KMS-11 (cell line): ENCODE measurements at regions not wholly inside any gene's neighbourhood (a gene's known extent, or its start where the extent isn't known, plus 50 kb on each side); places are given as distances from the start of the nearest gene placed in this dataset.

ENCODE experiments used
- H2AFZ ChIP-seq: fragments of 200-600 bp; sonication (generic); 2 replicates; pipeline ENCODE4 v1.6.1; 2016; ENCODE audit warnings: antibody characterized with exemption, mixed run types, low read depth
- H3K27ac ChIP-seq: fragments of 200-600 bp; sonication (generic); 2 replicates; pipeline ENCODE4 v1.6.1; 2016; ENCODE audit warnings: mild to moderate bottlenecking, mixed run types
- H3K27me3 ChIP-seq: fragments of 200-600 bp; sonication (generic); 2 replicates; pipeline ENCODE4 v1.6.1; 2017; ENCODE audit warnings: mild to moderate bottlenecking, low read depth, mixed run types, moderate library complexity; ENCODE audit not compliant: insufficient read depth
- H3K36me3 ChIP-seq: fragments of 200-600 bp; sonication (generic); 2 replicates; pipeline ENCODE4 v1.6.1; 2017; ENCODE audit warnings: mild to moderate bottlenecking, mixed run types; ENCODE audit not compliant: insufficient read depth
- H3K4me1 ChIP-seq: fragments of 200-600 bp; sonication (generic); 2 replicates; pipeline ENCODE4 v1.6.1; 2016; ENCODE audit warnings: mild to moderate bottlenecking, low read depth, mixed run types; ENCODE audit not compliant: poor library complexity, severe bottlenecking
- H3K4me2 ChIP-seq: fragments of 200-600 bp; sonication (generic); 2 replicates; pipeline ENCODE4 v1.7.0; 2016; ENCODE audit warnings: mild to moderate bottlenecking, mixed run types
- H3K4me3 ChIP-seq: fragments of 200-600 bp; sonication (generic); IDR thresholded peaks from 2 replicates; pipeline ENCODE4 v1.6.1; 2017; ENCODE audit warnings: low read depth, low read length, mixed read lengths; ENCODE audit not compliant: insufficient read depth
- H3K79me2 ChIP-seq: fragments of 200-600 bp; sonication (generic); 2 replicates; pipeline ENCODE4 v1.6.1; 2016; ENCODE audit warnings: low read depth, mixed run types; ENCODE audit not compliant: insufficient read depth
- H3K9ac ChIP-seq: fragments of 200-600 bp; sonication (generic); 2 replicates; pipeline ENCODE4 v1.6.1; 2016; ENCODE audit warnings: mild to moderate bottlenecking, mixed run types
- H4K20me1 ChIP-seq: fragments of 200-600 bp; sonication (generic); 2 replicates; pipeline ENCODE4 v1.6.1; 2016; ENCODE audit warnings: mild to moderate bottlenecking, mixed run types; ENCODE audit not compliant: insufficient read depth
- CTCF ChIP-seq: fragments of 200-600 bp; sonication (generic); conservative IDR thresholded peaks from 2 replicates; pipeline ENCODE4 v1.6.1; 2017; ENCODE audit warnings: low read depth, mild to moderate bottlenecking, antibody characterized with exemption, low read length, moderate library complexity, mixed read lengths

- Histone ChIP-seq H2AFZ (peak overlapping the region; percentile 83; the same call in 1 of the 2 replicates), H3K27ac (peak overlapping the region; percentile 22; the same call in 1 of the 2 replicates), H3K9ac (no peak overlapping the region), H3K4me2 (peak overlapping the region; percentile 60), H4K20me1 (no peaks in the 10 kb centered on the region), H3K79me2 (no peaks in the 10 kb centered on the region), H3K4me3 (no peak overlapping the region), H3K36me3 (no peaks in the 10 kb centered on the region), H3K4me1 (peaks cover 26% of the 10 kb centered on the region), H3K27me3 (no peaks in the 10 kb centered on the region)
- TF ChIP-seq CTCF: no peak
Measured at GRCh38 chr1:200301152-200301551, 108.7 kb downstream of the ZNF281 start.

DNA sequence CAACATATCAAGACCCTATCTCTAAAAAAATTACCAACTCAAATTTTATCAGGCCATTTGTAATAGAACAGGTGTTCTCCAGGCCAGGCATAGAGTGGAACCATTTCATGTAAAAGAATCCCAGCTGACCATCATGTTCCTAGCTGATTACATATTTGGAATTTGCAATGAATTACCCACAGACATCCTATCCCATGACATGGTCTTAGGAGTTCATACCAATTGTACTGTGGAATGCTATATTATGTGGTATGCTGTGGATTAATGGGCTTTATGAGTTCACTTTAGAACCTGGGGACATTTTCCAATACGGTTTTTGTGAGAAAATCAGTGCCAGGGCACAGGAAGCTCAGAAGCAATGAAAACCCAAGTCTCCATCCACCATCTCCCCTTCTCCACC, 110.3 kb downstream of the ZNF281 start:
- Histone ChIP-seq H3K36me3 (no peaks in the 10 kb centered on the region), H3K27ac (no peak overlapping the region), H3K4me3 (no peak overlapping the region), H3K4me1 (peaks cover 21% of the 10 kb centered on the region), H3K27me3 (no peaks in the 10 kb centered on the region), H4K20me1 (no peaks in the 10 kb centered on the region), H3K4me2 (no peak overlapping the region), H3K9ac (no peak overlapping the region), H2AFZ (no peak overlapping the region), H3K79me2 (no peaks in the 10 kb centered on the region)
- TF ChIP-seq CTCF: no peak

DNA sequence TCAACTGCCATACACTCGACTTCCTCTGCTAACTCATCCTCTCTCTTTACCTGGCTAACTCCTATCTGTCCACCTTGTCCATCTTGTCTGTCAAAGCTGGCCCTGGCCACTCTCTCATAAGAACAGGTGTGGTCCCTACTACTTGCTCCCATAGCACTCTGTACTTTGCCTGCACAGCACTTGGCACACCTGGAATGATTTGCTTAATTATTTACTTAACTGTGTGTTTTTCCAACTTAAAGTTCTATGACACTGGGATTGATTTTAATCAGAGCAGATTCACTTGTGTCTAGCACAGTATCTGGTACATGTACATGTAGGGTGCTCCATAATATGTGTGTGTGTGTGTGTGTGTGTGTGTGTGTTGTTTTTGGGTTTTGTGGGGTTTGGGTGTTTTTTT, 111.6 kb downstream of the ZNF281 start:
- no peak overlapping the region for H2AFZ ChIP-seq
- no peak overlapping the region for H3K27ac ChIP-seq
- no peak overlapping the region for H3K4me2 ChIP-seq
- H3K4me1 ChIP-seq: peaks cover 17% of the 10 kb centered on the region
- no peak for TF ChIP-seq CTCF
- H3K36me3 ChIP-seq: no peaks in the 10 kb centered on the region
- H3K27me3 ChIP-seq: no peaks in the 10 kb centered on the region
- H4K20me1 ChIP-seq: no peaks in the 10 kb centered on the region
- no peaks in the 10 kb centered on the region for H3K79me2 ChIP-seq
- H3K4me3 ChIP-seq: no peak overlapping the region
- no peak overlapping the region for H3K9ac ChIP-seq

- Histone ChIP-seq H3K9ac (no peak overlapping the region), H3K79me2 (no peaks in the 10 kb centered on the region), H3K27ac (no peak overlapping the region), H3K4me3 (no peak overlapping the region), H2AFZ (no peak overlapping the region), H3K4me2 (no peak overlapping the region), H3K27me3 (no peaks in the 10 kb centered on the region), H4K20me1 (no peaks in the 10 kb centered on the region), H3K36me3 (no peaks in the 10 kb centered on the region), H3K4me1 (peaks cover 24% of the 10 kb centered on the region)
- TF ChIP-seq CTCF: no peak
Measured at GRCh38 chr1:200296091-200296661, 113.7 kb downstream of the ZNF281 start.
